ENCODE measurements at regions not wholly inside any gene's neighbourhood (a gene's known extent, or its start where the extent isn't known, plus 50 kb on each side); places are given as distances from the start of the nearest gene placed in this dataset.

GRCh38 chr5:171676286-171676944 is 109.2 kb upstream of the SMIM23 start:
- no peak for TF ChIP-seq CTCF (conservative IDR thresholded peaks at IDR 0.05)
- no peak for TF ChIP-seq EZH2 (IDR thresholded peaks at IDR 0.05; ENCODE audit: low read depth)
